Fibroblast of lung (primary cell): ENCODE measurements at regions not wholly inside any gene's neighbourhood (a gene's known extent, or its start where the extent isn't known, plus 50 kb on each side); places are given as distances from the start of the nearest gene placed in this dataset.

Experiments used
- CTCF ChIP-seq, 2 donors: IDR thresholded peaks in 1 of 2; conservative IDR thresholded peaks in 1 of 2; 1 replicate in 1 of 2; 2 replicates in 1 of 2; pipeline ENCODE4 v1.5.1; 2011 to 2012; ENCODE audit warnings: low read length in 2 of 2, control low read depth in 1 of 2, inconsistent platforms in 1 of 2, low read depth in 1 of 2, mild to moderate bottlenecking in 1 of 2
- EZH2 ChIP-seq: IDR thresholded peaks from 2 replicates; pipeline ENCODE4 v1.5.1; 2012; ENCODE audit warnings: low read length, control low read depth, mild to moderate bottlenecking; ENCODE audit errors: missing control alignments

GRCh38 chrX:46341767-46342322 is 203.4 kb downstream of the ZNF674 start:
- TF ChIP-seq CTCF (conservative IDR thresholded peaks at IDR 0.05 in 1 of 2, IDR thresholded peaks at IDR 0.05 in 1 of 2; ENCODE audit: low read depth in 1 of 2, low read length in 2 of 2) (no peak), EZH2 (no peak)
